Testis (tissue), 2 donors: ENCODE measurements at regions not wholly inside any gene's neighbourhood (a gene's known extent, or its start where the extent isn't known, plus 50 kb on each side); places are given as distances from the start of the nearest gene placed in this dataset.

Source experiments
- POLR2A ChIP-seq: fragments of 450-650 bp; IDR thresholded peaks from one replicate; pipeline ENCODE4 v1.6.1; 2017; ENCODE audit warnings: antibody characterized with exemption, mild to moderate bottlenecking, moderate library complexity
- TF ChIP-seq, protein P1 (sequence below), 3 experiments: fragments of 450-650 bp in 2 of 3; fragments of 200-600 bp in 1 of 3; sonication (generic) in 1 of 3; IDR thresholded peaks; one replicate each; pipeline ENCODE4 v1.5.1; 2016 to 2019; ENCODE audit warnings: antibody characterized with exemption in 3 of 3, mild to moderate bottlenecking in 2 of 3, moderate library complexity in 1 of 3

DNA sequence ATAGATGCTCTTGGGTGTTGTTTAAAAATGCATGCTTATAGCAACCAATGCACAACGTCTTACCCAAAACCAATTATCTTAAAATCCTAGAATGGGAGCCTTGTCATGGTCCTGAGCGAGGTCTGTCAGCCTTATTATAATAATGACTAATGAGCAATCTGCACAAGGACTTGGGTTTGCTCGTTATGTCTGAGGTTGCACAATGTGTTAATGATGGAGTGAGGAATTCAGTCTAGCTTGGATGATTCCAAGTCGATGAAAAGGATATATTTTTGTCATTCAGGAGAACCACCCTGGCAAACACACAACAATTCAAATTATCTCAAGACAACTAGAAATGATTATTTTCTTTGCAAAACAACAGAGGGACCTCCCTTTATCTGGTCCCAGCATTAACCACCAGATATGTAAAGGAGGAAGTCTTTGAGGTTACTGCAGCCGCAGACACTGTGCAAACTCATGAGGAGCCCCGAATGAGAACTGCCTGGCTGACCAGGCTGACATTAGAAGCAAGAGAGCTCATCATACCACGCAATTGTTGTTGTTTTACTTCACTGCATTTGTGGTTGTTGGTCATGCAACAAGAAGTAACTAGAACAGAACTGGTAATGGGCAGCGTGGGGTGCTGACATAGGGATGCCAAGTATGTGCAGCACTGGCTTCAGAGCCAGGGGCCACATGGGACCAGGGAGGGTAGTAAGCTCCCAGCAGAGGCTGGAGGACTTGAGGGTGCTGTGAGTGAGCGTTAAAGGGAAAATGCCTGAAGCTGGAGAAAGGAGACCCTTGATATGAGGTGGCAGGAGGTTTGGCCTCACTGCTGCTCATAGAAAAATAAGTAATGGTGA, 488.3 kb downstream of the CDH26 start:
- TF ChIP-seq, protein P1, sequence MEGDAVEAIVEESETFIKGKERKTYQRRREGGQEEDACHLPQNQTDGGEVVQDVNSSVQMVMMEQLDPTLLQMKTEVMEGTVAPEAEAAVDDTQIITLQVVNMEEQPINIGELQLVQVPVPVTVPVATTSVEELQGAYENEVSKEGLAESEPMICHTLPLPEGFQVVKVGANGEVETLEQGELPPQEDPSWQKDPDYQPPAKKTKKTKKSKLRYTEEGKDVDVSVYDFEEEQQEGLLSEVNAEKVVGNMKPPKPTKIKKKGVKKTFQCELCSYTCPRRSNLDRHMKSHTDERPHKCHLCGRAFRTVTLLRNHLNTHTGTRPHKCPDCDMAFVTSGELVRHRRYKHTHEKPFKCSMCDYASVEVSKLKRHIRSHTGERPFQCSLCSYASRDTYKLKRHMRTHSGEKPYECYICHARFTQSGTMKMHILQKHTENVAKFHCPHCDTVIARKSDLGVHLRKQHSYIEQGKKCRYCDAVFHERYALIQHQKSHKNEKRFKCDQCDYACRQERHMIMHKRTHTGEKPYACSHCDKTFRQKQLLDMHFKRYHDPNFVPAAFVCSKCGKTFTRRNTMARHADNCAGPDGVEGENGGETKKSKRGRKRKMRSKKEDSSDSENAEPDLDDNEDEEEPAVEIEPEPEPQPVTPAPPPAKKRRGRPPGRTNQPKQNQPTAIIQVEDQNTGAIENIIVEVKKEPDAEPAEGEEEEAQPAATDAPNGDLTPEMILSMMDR (IDR thresholded peaks at IDR 0.05) = no peak
- TF ChIP-seq POLR2A = no peak
